Epithelial cell of proximal tubule (primary cell): ENCODE measurements at regions not wholly inside any gene's neighbourhood (a gene's known extent, or its start where the extent isn't known, plus 50 kb on each side); places are given as distances from the start of the nearest gene placed in this dataset.

Experiments
- DNase-seq: peaks from one replicate; pipeline ENCODE4 v3.0.0-alpha.2; 2011; ENCODE audit warnings: low read depth
- H3K4me3 ChIP-seq: 2 replicates; pipeline ENCODE4 v1.5.1; 2011; ENCODE audit warnings: low read depth, mild to moderate bottlenecking, low read length
- CTCF ChIP-seq: conservative IDR thresholded peaks from 2 replicates; pipeline ENCODE4 v1.5.1; 2012; ENCODE audit warnings: low read depth, mild to moderate bottlenecking, low read length

GRCh38 chr5:165526357-165526756, 2020.9 kb downstream of the MAT2B start:
- TF ChIP-seq CTCF = no peak
- DNase-seq = no peak

GRCh38 chr5:165527577-165527976, 2022.2 kb downstream of the MAT2B start:
- no peak overlapping the region for H3K4me3 ChIP-seq
- no peak for DNase-seq
- TF ChIP-seq CTCF = no peak

More at GRCh38 chr5:165526357-165526756, 2020.9 kb downstream of the MAT2B start:
- H3K4me3 ChIP-seq = no peak overlapping the region

GRCh38 chr5:165538065-165538464, 2032.6 kb downstream of the MAT2B start:
- no peak for TF ChIP-seq CTCF
- H3K4me3 ChIP-seq = no peak overlapping the region
- no peak for DNase-seq

- TF ChIP-seq CTCF = no peak
- DNase-seq = no peak
- no peak overlapping the region for H3K4me3 ChIP-seq
These were observed 2054.2 kb downstream of the MAT2B start for GRCh38 chr5:165559645-165560044.

GRCh38 chr5:165560648-165561047, 2055.2 kb downstream of the MAT2B start:
- no peak for TF ChIP-seq CTCF
- no peak for DNase-seq
- no peak overlapping the region for H3K4me3 ChIP-seq

- no peak overlapping the region for H3K4me3 ChIP-seq
- no peak for DNase-seq
- TF ChIP-seq CTCF = no peak
These were observed 2060.5 kb downstream of the MAT2B start for GRCh38 chr5:165565911-165566310.

GRCh38 chr5:165569551-165569950, 2064.1 kb downstream of the MAT2B start:
- no peak for DNase-seq
- no peak for TF ChIP-seq CTCF

More at GRCh38 chr5:165569551-165569950, 2064.1 kb downstream of the MAT2B start:
- no peak overlapping the region for H3K4me3 ChIP-seq
